GM18498 (cell line): ENCODE measurements at regions not wholly inside any gene's neighbourhood (a gene's known extent, or its start where the extent isn't known, plus 50 kb on each side); places are given as distances from the start of the nearest gene placed in this dataset.
A peak's percentile ranks its signal among the peaks of the same experiment; 100 is the strongest.

Source experiments
- ATAC-seq: cut with Tn5 transposase; IDR thresholded peaks from one replicate; pipeline ENCODE4 v1.9.1; 2021; ENCODE audit warnings: mild to moderate bottlenecking, moderate library complexity; ENCODE audit not compliant: unreplicated experiment

- no peak for ATAC-seq
Measured at GRCh38 chr12:25009496-25010092, 60.7 kb upstream of the BCAT1 start.

DNA sequence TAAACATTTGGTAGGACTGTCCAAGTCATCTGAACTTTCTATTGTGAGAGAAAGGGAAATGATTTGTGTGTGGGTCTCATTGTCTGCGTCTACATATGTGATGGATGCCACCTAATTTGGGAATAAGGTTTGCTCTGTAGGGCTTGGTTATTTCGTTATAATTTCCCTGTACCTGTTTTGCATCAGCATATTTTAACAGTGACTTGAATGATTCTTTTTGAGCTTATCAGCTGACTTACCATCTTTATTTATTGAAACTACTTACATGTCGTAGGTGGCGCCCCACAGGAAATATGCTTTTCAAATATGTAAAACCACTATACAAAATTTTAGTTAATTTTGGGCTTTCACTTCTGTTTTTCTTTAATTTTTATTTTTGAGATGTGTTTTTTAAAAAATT, 56.5 kb upstream of the BCAT1 start:
- peak; percentile 66 for ATAC-seq

GRCh38 chr12:25004447-25004846, 55.5 kb upstream of the BCAT1 start:
- ATAC-seq = no peak

GRCh38 chr12:25001311-25001710, 52.4 kb upstream of the BCAT1 start:
- ATAC-seq = no peak
